Heart right ventricle (tissue), 16 donors: ENCODE measurements at regions not wholly inside any gene's neighbourhood (a gene's known extent, or its start where the extent isn't known, plus 50 kb on each side); places are given as distances from the start of the nearest gene placed in this dataset.
"Not testable (repeated sequence)": the region's sequence is repeated elsewhere in the genome, so short reads cannot be mapped to it uniquely, and the experiment has no call there.

Experiments
- ATAC-seq, 8 donors: fragments of 200-7000 bp; cut with Tn5 transposase; one replicate each; pipeline ENCODE4 v1.9.1; 2020; ENCODE audit warnings: mild to moderate bottlenecking in 8 of 8, moderate library complexity in 8 of 8, moderate number of reproducible peaks in 1 of 8
- DNase-seq, 2 donors: peaks; one replicate each; pipeline ENCODE4 v3.0.0-alpha.2; 2020
- H3K27ac ChIP-seq, 10 donors: fragments of 200-600 bp; sonication (generic) in 2 of 10; one replicate each; pipeline versions ENCODE4 v1.5.0 to v1.8.0; 2020 to 2022; ENCODE audit warnings: mild to moderate bottlenecking in 3 of 10
- H3K27me3 ChIP-seq, 7 donors: fragments of 200-600 bp; one replicate each; pipeline ENCODE4 v1.8.0; 2021 to 2022; ENCODE audit warnings: mild to moderate bottlenecking in 2 of 7
- H3K36me3 ChIP-seq, 9 donors: fragments of 200-600 bp; sonication (generic) in 1 of 9; one replicate each; pipeline versions ENCODE4 v1.5.0 to v1.8.0; 2020 to 2022; ENCODE audit warnings: mild to moderate bottlenecking in 2 of 9
- H3K4me1 ChIP-seq, 9 donors: fragments of 200-600 bp; sonication (generic) in 1 of 9; one replicate each; pipeline versions ENCODE4 v1.5.0 to v1.8.0; 2020 to 2022; ENCODE audit warnings: mild to moderate bottlenecking in 4 of 9
- H3K4me3 ChIP-seq, 10 donors: fragments of 200-600 bp; sonication (generic) in 2 of 10; one replicate each; pipeline versions ENCODE4 v1.5.0 to v1.8.0; 2020 to 2022; ENCODE audit warnings: mild to moderate bottlenecking in 7 of 10, moderate library complexity in 2 of 10
- H3K9me3 ChIP-seq, 11 donors: fragments of 200-600 bp in 10 of 11; sonication (generic) in 2 of 11; one replicate each; pipeline versions ENCODE4 v1.5.0 to v1.8.0; 2013 to 2022; ENCODE audit warnings: mild to moderate bottlenecking in 2 of 11, control low read depth in 1 of 11, moderate library complexity in 1 of 11
- WGBS, 2 donors: extraction: QIAGEN DNeasy Blood & Tissue Kit; methylation state at CpG; one replicate each; pipeline ENCODE4 v1.1.7; 2013; ENCODE audit warnings: inconsistent platforms in 1 of 2; 5-methylcytosine and 5-hydroxymethylcytosine counted together
- intact Hi-C, 10 donors: fragments of 100-400 bp; cut with DNase I; formaldehyde crosslinking; loops; one replicate each; pipeline versions ENCODE4 v1.11.1 to v1.14.2; 2022
- TF ChIP-seq, protein P1 (sequence below), 9 donors: fragments of 200-600 bp; sonication (generic) in 2 of 9; IDR thresholded peaks; one replicate each; pipeline versions ENCODE4 v1.5.0 to v1.8.0; 2021 to 2022; ENCODE audit warnings: antibody characterized with exemption in 9 of 9, mild to moderate bottlenecking in 5 of 9, moderate library complexity in 1 of 9
- donor health status: Arrhythmogenic right ventricular cardiomyopathy.
- donor health status: ischemic (EF 13 %, LVEDD 7.1; RV severe dilation, severe dysfunction).
- donor health status: healthy with polysubstance abuse.
- donor health status: DM: no; HTN: yes; CAD: no.
- donor health status: DM: no; HTN: no; CAD: no.
- donor health status: ischemic (EF 25% LVEDD 6.9; RV normal size, moderate dysfunction).
- donor health status: ischemic (EF 25% LVEDD 5.7; RV mildly dilated, moderate dysfunction).
- donor health status: healthy.
- donor health status: DM: yes; HTN: yes; CAD: no.
- donor health status: Ischemic cardiomyopathy.
- donor health status: ischemic (EF 35%, LVEDD 5.7; RV mildly dilated, moderate dysfunction).
- donor health status: nonischemic (EF 11% LVEDD 7.7; RV severe dilation, severe dysfunction).
- donor health status: DM: yes; HTN: yes; CAD: no.
- donor health status: PGD.
- donor health status: ischemic (EF 29% LVEDD 5.4; RV normal size, mild dysfunction).
- donor health status: nonischemic (EF 23%, LVEDD 6.1; RV moderate dilation, normal function).

DNA sequence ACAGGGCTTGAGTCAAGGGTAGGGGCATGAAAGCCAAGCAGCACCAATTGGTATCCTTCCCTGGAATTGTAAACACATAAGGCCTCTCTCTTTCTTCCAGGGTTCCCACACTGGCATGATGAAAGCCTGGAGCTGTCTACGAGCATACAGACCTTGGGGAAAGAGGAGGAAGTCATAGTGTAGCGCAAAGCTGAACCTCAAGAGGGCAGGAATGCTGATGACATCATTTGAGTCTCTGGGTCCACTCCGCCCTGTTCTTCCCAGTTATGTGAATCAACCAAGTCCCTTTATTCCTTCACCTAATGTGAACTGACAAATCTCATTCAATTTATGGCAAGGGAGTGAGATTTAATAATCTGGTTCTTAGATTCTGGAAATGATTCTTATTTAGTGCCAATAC, 266.4 kb upstream of the NCAM1 start:
- Histone ChIP-seq H3K27ac (no peak overlapping the region), H3K4me1 (no peaks in the 10 kb centered on the region), H3K27me3 (peaks cover 0 to 3% (median 0%) of the 10 kb centered on the region in 7 donors), H3K36me3 (no peaks in the 10 kb centered on the region), H3K4me3 (no peak overlapping the region), H3K9me3 (no peaks in the 10 kb centered on the region)
- 73 to 75% methylated on average over 3 of the region's 3 CpGs for WGBS, 2 donors
- intact Hi-C loops: no loop called here
- TF ChIP-seq, protein P1, sequence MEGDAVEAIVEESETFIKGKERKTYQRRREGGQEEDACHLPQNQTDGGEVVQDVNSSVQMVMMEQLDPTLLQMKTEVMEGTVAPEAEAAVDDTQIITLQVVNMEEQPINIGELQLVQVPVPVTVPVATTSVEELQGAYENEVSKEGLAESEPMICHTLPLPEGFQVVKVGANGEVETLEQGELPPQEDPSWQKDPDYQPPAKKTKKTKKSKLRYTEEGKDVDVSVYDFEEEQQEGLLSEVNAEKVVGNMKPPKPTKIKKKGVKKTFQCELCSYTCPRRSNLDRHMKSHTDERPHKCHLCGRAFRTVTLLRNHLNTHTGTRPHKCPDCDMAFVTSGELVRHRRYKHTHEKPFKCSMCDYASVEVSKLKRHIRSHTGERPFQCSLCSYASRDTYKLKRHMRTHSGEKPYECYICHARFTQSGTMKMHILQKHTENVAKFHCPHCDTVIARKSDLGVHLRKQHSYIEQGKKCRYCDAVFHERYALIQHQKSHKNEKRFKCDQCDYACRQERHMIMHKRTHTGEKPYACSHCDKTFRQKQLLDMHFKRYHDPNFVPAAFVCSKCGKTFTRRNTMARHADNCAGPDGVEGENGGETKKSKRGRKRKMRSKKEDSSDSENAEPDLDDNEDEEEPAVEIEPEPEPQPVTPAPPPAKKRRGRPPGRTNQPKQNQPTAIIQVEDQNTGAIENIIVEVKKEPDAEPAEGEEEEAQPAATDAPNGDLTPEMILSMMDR (IDR thresholded peaks at IDR 0.05): no peak
- no peak for ATAC-seq
- DNase-seq: no peak

DNA sequence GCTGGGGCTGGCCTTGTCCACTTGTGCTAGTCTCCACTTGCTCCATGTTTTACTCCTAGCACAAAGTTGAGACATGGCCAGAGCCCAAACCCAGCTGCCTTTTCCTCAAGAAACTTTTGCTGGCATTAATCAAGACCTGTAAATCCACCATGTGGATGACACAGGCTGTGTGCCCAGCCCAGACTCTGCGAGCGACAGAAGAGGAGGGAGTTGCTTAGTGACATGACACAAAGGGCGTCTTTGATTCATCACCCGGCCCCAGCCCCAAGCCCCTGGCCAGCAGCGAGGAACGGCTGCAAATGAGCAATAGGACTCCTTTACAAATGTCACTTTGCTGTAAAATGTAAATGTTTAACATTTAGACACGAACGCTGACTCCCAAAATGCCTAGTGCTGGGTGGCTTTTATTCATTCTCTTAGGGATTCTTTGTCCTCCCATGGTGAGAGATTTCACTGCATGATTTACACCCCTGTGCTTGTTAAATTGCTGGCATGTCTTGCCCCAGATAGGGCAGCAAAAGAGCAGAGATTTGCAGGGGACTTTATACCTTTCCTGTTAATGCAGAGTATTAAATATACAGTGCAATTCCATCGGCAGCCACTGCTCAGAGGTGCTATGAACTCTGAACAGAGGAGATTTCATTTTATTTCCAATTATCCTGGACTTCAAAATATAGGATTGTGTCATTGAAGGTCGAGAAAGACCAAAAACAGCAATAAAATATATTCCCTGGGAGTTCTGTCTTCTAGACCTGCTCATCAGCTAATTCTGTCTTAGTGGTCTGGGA, 263.6 kb upstream of the NCAM1 start:
- Histone ChIP-seq H3K27me3 (peaks cover 0 to 3% (median 0%) of the 10 kb centered on the region in 7 donors), H3K4me3 (no peak overlapping the region), H3K36me3 (no peaks in the 10 kb centered on the region), H3K9me3 (no peaks in the 10 kb centered on the region), H3K27ac (no peak overlapping the region), H3K4me1 (no peaks in the 10 kb centered on the region)
- TF ChIP-seq, protein P1 (IDR thresholded peaks at IDR 0.05): peak in 1 of 9 donors; percentile 22
- DNase-seq (no peak), ATAC-seq (no peak)
- WGBS, 2 donors: 60 to 61% methylated on average over 10 of the region's 10 CpGs
- intact Hi-C loops: no loop called here

DNA sequence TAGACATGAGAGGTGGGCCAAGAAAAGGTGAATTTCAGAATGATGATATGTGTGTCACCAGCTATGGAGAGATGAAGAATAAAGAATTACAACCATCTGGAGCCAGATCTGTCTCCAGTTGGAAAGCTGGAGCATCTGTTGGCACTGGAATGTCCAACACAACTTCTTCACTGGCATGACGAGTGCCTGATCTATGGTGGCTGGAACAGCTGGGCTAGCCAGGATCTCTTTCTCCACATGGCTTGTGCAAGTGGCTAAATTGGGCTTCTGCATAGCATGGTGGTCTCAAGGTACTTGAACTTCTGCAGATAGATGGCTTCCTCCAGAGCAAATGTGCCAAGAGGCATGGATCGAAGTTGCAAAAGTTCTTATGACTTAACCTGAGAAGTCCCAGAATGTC, 256.1 kb upstream of the NCAM1 start:
- H3K27me3 ChIP-seq: peaks cover 0 to 6% (median 0%) of the 10 kb centered on the region in 7 donors
- ATAC-seq: no peak
- H3K36me3 ChIP-seq: no peaks in the 10 kb centered on the region
- no peak for DNase-seq
- intact Hi-C loops: no loop called here
- peaks cover 0 to 17% (median 0%) of the 10 kb centered on the region in 11 donors for H3K9me3 ChIP-seq
- no peaks in the 10 kb centered on the region for H3K4me1 ChIP-seq
- no peak overlapping the region for H3K27ac ChIP-seq
- WGBS, 2 donors: 82 to 83% methylated on average over 2 of the region's 2 CpGs
- H3K4me3 ChIP-seq: no peak overlapping the region
- TF ChIP-seq, protein P1 (IDR thresholded peaks at IDR 0.05): no peak

DNA sequence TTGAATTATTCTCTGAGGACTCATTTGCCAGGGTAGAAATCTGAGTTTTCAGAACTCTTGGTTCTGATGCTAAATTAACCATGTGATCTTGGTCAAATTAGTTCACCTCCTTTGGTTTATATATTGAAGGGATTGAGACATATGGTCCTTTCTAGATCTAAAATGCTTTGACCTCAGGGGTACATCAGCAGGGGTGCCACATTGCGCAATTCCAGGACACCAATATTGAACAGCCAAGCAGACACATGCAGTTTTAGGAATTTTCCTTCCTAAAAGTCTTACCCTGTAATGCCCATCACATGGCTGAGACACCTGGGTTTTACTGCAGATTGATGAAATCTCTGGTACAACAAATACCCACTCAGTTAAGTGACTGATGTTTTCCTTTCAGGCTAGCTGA, 254.4 kb upstream of the NCAM1 start:
- intact Hi-C loops: no loop called here
- Histone ChIP-seq H3K9me3 (peaks cover 0 to 17% (median 0%) of the 10 kb centered on the region in 11 donors), H3K27ac (no peak overlapping the region), H3K4me3 (no peak overlapping the region), H3K36me3 (no peaks in the 10 kb centered on the region), H3K27me3 (peaks cover 0 to 7% (median 0%) of the 10 kb centered on the region in 7 donors), H3K4me1 (no peaks in the 10 kb centered on the region)
- WGBS, 2 donors: 94 to 96% methylated on average over 1 of the region's 1 CpG
- ATAC-seq: no peak
- TF ChIP-seq, protein P1 (IDR thresholded peaks at IDR 0.05): no peak
- no peak for DNase-seq

DNA sequence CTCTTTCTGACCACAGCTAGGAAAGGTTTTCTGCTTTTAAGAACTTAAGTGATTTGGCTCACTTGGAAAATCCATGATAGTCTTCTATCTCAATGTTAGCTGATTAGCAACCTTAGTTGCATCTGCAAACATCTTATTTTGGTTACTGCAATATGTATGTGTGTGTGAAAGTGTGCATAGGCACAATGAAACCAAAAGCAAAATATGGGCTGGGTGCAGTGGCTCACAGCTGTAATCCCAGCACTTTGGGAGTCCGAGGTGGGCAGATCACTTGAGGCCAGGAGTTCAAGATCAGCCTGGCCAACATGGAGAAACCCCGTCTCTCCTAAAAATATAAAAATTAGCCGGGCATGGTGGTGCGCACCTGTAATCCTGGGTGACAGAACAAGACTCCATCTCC, 246.9 kb upstream of the NCAM1 start:
- H3K4me3 ChIP-seq, H3K27ac ChIP-seq, ATAC-seq, H3K36me3 ChIP-seq, intact Hi-C loops, H3K9me3 ChIP-seq, H3K27me3 ChIP-seq, DNase-seq, H3K4me1 ChIP-seq: not testable (repeated sequence)
- 89 to 91% methylated on average over 4 of the region's 4 CpGs for WGBS, 2 donors
